Kidney (tissue), 13 donors: ENCODE measurements at regions not wholly inside any gene's neighbourhood (a gene's known extent, or its start where the extent isn't known, plus 50 kb on each side); places are given as distances from the start of the nearest gene placed in this dataset.

Experiments used
- DNase-seq, 5 donors: peaks; one replicate each; pipeline ENCODE4 v3.0.0-alpha.2; 2013 to 2020
- FAIRE-seq: peaks from 2 replicates; lab custom pipeline; 2012; peaks lifted over from hg19 to GRCh38; lab: Jason Lieb, UNC
- H3K27ac ChIP-seq, 2 donors: one replicate each; pipeline ENCODE4 v1.7.0; 2013; ENCODE audit warnings: low read depth in 2 of 2, low read length in 2 of 2, inconsistent platforms in 1 of 2
- H3K27me3 ChIP-seq: one replicate; pipeline ENCODE4 v1.7.1; 2013; ENCODE audit warnings: low read length, inconsistent platforms; ENCODE audit not compliant: control insufficient read depth, insufficient read depth
- H3K36me3 ChIP-seq, 3 donors: one replicate each; pipeline versions ENCODE4 v1.7.0 to v1.7.1; 2013; ENCODE audit warnings: low read length in 3 of 3, control low read depth in 1 of 3, inconsistent platforms in 1 of 3; ENCODE audit not compliant: insufficient read depth in 3 of 3, control insufficient read depth in 2 of 3
- H3K4me1 ChIP-seq, 3 donors: one replicate each; pipeline versions ENCODE4 v1.7.0 to v1.7.1; 2013; ENCODE audit warnings: low read length in 3 of 3, inconsistent platforms in 1 of 3, low read depth in 1 of 3; ENCODE audit not compliant: control insufficient read depth in 2 of 3, insufficient read depth in 2 of 3
- H3K4me3 ChIP-seq, 3 donors: one replicate each; pipeline versions ENCODE4 v1.7.0 to v1.8.1; 2013; ENCODE audit warnings: low read length in 3 of 3, control low read depth in 1 of 3, inconsistent platforms in 1 of 3
- H3K9ac ChIP-seq, 3 donors: one replicate each; pipeline versions ENCODE4 v1.7.0 to v1.7.1; 2013; ENCODE audit warnings: low read length in 3 of 3, control low read depth in 1 of 3, inconsistent platforms in 1 of 3
- H3K9me3 ChIP-seq, 3 donors: one replicate each; pipeline versions ENCODE4 v1.7.0 to v1.7.1; 2013; ENCODE audit warnings: low read length in 3 of 3, control low read depth in 1 of 3, inconsistent platforms in 1 of 3; ENCODE audit not compliant: control insufficient read depth in 2 of 3, insufficient read depth in 1 of 3
- CTCF ChIP-seq: IDR thresholded peaks from 3 replicates; pipeline ENCODE4 v1.5.1; 2012; ENCODE audit warnings: mild to moderate bottlenecking, moderate library complexity, borderline replicate concordance; ENCODE audit not compliant: insufficient read depth; ENCODE audit errors: extremely low read depth
- intact Hi-C: fragments of 100-400 bp; cut with DNase I; formaldehyde crosslinking; loops from one replicate; pipeline ENCODE4 v1.11.1; 2022
- donor health status: control.
- donor health status: control.
- donor health status: control.
- donor health status: control.
- donor health status: control.
- donor health status: DM: yes; HTN: yes; CAD: no.
- donor health status: Normal renal cell carcinoma (clear cell type).

GRCh38 chr15:86002444-86002843 is 77.2 kb upstream of the AGBL1 start:
- no peak for DNase-seq
- intact Hi-C loops = no loop called here
- no peaks in the 10 kb centered on the region for H3K4me1 ChIP-seq
- H3K9ac ChIP-seq = no peak overlapping the region
- H3K9me3 ChIP-seq = no peaks in the 10 kb centered on the region
- TF ChIP-seq CTCF = no peak
- H3K4me3 ChIP-seq = no peak overlapping the region
- no peak for FAIRE-seq
- H3K27ac ChIP-seq = no peak overlapping the region
- no peaks in the 10 kb centered on the region for H3K27me3 ChIP-seq
- no peaks in the 10 kb centered on the region for H3K36me3 ChIP-seq

GRCh38 chr15:86004061-86004460 is 75.6 kb upstream of the AGBL1 start:
- DNase-seq (no peak), FAIRE-seq (no peak)
- H3K4me3 ChIP-seq = no peak overlapping the region
- TF ChIP-seq CTCF = no peak
- H3K4me1 ChIP-seq = no peaks in the 10 kb centered on the region
- H3K9ac ChIP-seq = no peak overlapping the region
- intact Hi-C loops = no loop called here
- no peaks in the 10 kb centered on the region for H3K36me3 ChIP-seq
- no peak overlapping the region for H3K27ac ChIP-seq
- no peaks in the 10 kb centered on the region for H3K9me3 ChIP-seq
- no peaks in the 10 kb centered on the region for H3K27me3 ChIP-seq

DNA sequence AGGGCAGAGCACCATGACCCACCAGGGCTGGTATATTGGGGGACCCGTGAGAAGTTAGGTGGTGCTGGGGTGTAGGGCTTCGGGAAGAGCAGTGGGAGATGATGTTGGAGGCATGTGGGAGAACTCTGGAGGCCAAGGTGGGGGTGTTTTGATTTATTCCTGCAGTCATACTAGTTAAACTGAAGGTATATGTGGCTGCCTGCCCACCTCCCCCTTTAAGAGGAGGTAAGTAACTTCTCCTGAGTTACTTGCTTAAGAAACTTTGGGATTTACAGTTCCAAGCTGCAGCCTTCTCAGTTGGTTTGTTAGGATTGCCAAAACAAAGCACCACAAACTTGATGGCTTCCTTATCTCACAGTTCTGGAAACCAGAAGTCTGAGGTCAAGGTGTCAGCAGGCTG is 73.1 kb upstream of the AGBL1 start:
- no peak for TF ChIP-seq CTCF
- DNase-seq (peak in 1 of 5 donors; percentile 7), FAIRE-seq (no peak)
- no peak overlapping the region for H3K27ac ChIP-seq
- H3K27me3 ChIP-seq = no peaks in the 10 kb centered on the region
- H3K4me3 ChIP-seq = no peak overlapping the region
- H3K36me3 ChIP-seq = no peaks in the 10 kb centered on the region
- no peak overlapping the region for H3K9ac ChIP-seq
- H3K9me3 ChIP-seq = no peaks in the 10 kb centered on the region
- H3K4me1 ChIP-seq = no peaks in the 10 kb centered on the region
- intact Hi-C loops = no loop called here

- FAIRE-seq (no peak), DNase-seq (no peak)
- Histone ChIP-seq H3K27ac (no peak overlapping the region), H3K4me3 (no peak overlapping the region), H3K27me3 (no peaks in the 10 kb centered on the region), H3K9me3 (no peaks in the 10 kb centered on the region), H3K4me1 (no peaks in the 10 kb centered on the region), H3K9ac (no peak overlapping the region), H3K36me3 (no peaks in the 10 kb centered on the region)
- TF ChIP-seq CTCF = no peak
- intact Hi-C loops = no loop called here
Observed at GRCh38 chr15:86009727-86010126, 69.9 kb upstream of the AGBL1 start.
